CD4-positive, alpha-beta T cell treated with Interferon gamma for 1 hour (primary cell): ENCODE measurements at regions not wholly inside any gene's neighbourhood (a gene's known extent, or its start where the extent isn't known, plus 50 kb on each side); places are given as distances from the start of the nearest gene placed in this dataset.
"Not testable (repeated sequence)": the region's sequence is repeated elsewhere in the genome, so short reads cannot be mapped to it uniquely, and the experiment has no call there.

Experiments used
- DNase-seq: peaks from one replicate; pipeline ENCODE4 v3.0.0-alpha.2; 2020

GRCh38 chr7:8938044-8938805 lies 504.8 kb downstream of the NXPH1 start:
- no peak for DNase-seq

- DNase-seq, result no peak
Observed at GRCh38 chr7:8939446-8939845, 506.0 kb downstream of the NXPH1 start.

GRCh38 chr7:8963722-8964121 lies 530.3 kb downstream of the NXPH1 start:
- no peak for DNase-seq

- DNase-seq, result no peak
Observed at GRCh38 chr7:8965177-8965576, 531.8 kb downstream of the NXPH1 start.

- no peak for DNase-seq
Observed at GRCh38 chr7:8973601-8974000, 540.2 kb downstream of the NXPH1 start.

GRCh38 chr7:8975681-8976080 lies 542.3 kb downstream of the NXPH1 start:
- DNase-seq, result no peak

- no peak for DNase-seq
Observed at GRCh38 chr7:8982338-8982992, 549.1 kb downstream of the NXPH1 start.

GRCh38 chr7:8985255-8985654 lies 551.8 kb downstream of the NXPH1 start:
- DNase-seq, result no peak

GRCh38 chr7:8988267-8988666 lies 554.9 kb downstream of the NXPH1 start:
- no peak for DNase-seq

- DNase-seq, result no peak
Observed at GRCh38 chr7:8991159-8991558, 557.8 kb downstream of the NXPH1 start.

- no peak for DNase-seq
Observed at GRCh38 chr7:8998762-8999161, 565.4 kb downstream of the NXPH1 start.

- DNase-seq, result no peak
Observed at GRCh38 chr7:9013940-9014339, 580.5 kb downstream of the NXPH1 start.

GRCh38 chr7:9017286-9017685 lies 583.9 kb downstream of the NXPH1 start:
- DNase-seq, result no peak

- no peak for DNase-seq
Observed at GRCh38 chr7:9022456-9022855, 589.0 kb downstream of the NXPH1 start.

- DNase-seq, result no peak
Observed at GRCh38 chr7:9023675-9024294, 590.4 kb downstream of the NXPH1 start.

GRCh38 chr7:9026121-9026520 lies 592.7 kb downstream of the NXPH1 start:
- no peak for DNase-seq

GRCh38 chr7:9028012-9028411 lies 594.6 kb downstream of the NXPH1 start:
- DNase-seq, result no peak

GRCh38 chr7:9029681-9030530 lies 596.5 kb downstream of the NXPH1 start:
- no peak for DNase-seq

- DNase-seq, result no peak
Observed at GRCh38 chr7:9030976-9031375, 597.6 kb downstream of the NXPH1 start.

- no peak for DNase-seq
Observed at GRCh38 chr7:9031386-9031785, 598.0 kb downstream of the NXPH1 start.

- DNase-seq, result no peak
Observed at GRCh38 chr7:9036080-9036479, 602.7 kb downstream of the NXPH1 start.

- DNase-seq, result no peak
Observed at GRCh38 chr7:9071160-9071762, 637.9 kb downstream of the NXPH1 start.

- DNase-seq, result not testable (repeated sequence)
Observed at GRCh38 chr7:9075774-9076173, 642.4 kb downstream of the NXPH1 start.
